Fibroblast of skin of left biceps (primary cell): ENCODE measurements at regions not wholly inside any gene's neighbourhood (a gene's known extent, or its start where the extent isn't known, plus 50 kb on each side); places are given as distances from the start of the nearest gene placed in this dataset.
"Not testable (repeated sequence)": the region's sequence is repeated elsewhere in the genome, so short reads cannot be mapped to it uniquely, and the experiment has no call there.

Experiments
- DNase-seq, 2 experiments: peaks; one replicate each; pipeline ENCODE4 v3.0.0-alpha.2; 2013; ENCODE audit warnings: low read depth in 2 of 2

GRCh38 chr13:80972857-80973478 lies 632.0 kb upstream of the SPRY2 start:
- DNase-seq: no peak

GRCh38 chr13:80965097-80965496 lies 624.2 kb upstream of the SPRY2 start:
- DNase-seq: no peak

- no peak for DNase-seq
Measured at GRCh38 chr13:80962855-80963254, 621.9 kb upstream of the SPRY2 start.

GRCh38 chr13:80962173-80962572 lies 621.2 kb upstream of the SPRY2 start:
- DNase-seq: no peak

- no peak for DNase-seq
Measured at GRCh38 chr13:80957019-80957655, 616.2 kb upstream of the SPRY2 start.

GRCh38 chr13:80955501-80955900 lies 614.6 kb upstream of the SPRY2 start:
- DNase-seq: no peak

- no peak for DNase-seq
Measured at GRCh38 chr13:80952158-80952557, 611.2 kb upstream of the SPRY2 start.

- DNase-seq: no peak
Measured at GRCh38 chr13:80946008-80946802, 605.3 kb upstream of the SPRY2 start.

- DNase-seq: no peak
Measured at GRCh38 chr13:80945328-80945727, 604.4 kb upstream of the SPRY2 start.

- DNase-seq: no peak
Measured at GRCh38 chr13:80939581-80939980, 598.7 kb upstream of the SPRY2 start.

- no peak for DNase-seq
Measured at GRCh38 chr13:80931766-80932165, 590.8 kb upstream of the SPRY2 start.

GRCh38 chr13:80931118-80931517 lies 590.2 kb upstream of the SPRY2 start:
- no peak for DNase-seq

- DNase-seq: no peak
Measured at GRCh38 chr13:80928241-80928640, 587.3 kb upstream of the SPRY2 start.

GRCh38 chr13:80926024-80926423 lies 585.1 kb upstream of the SPRY2 start:
- not testable (repeated sequence) for DNase-seq

- DNase-seq: no peak
Measured at GRCh38 chr13:80924596-80924995, 583.7 kb upstream of the SPRY2 start.

- no peak for DNase-seq
Measured at GRCh38 chr13:80923907-80924306, 583.0 kb upstream of the SPRY2 start.

- no peak for DNase-seq
Measured at GRCh38 chr13:80921971-80922370, 581.0 kb upstream of the SPRY2 start.

GRCh38 chr13:80921541-80921940 lies 580.6 kb upstream of the SPRY2 start:
- DNase-seq: peak in 1 of 2 experiments; percentile 10

- DNase-seq: no peak
Measured at GRCh38 chr13:80906860-80907259, 565.9 kb upstream of the SPRY2 start.

GRCh38 chr13:80904386-80904785 lies 563.5 kb upstream of the SPRY2 start:
- no peak for DNase-seq

GRCh38 chr13:80903911-80904310 lies 563.0 kb upstream of the SPRY2 start:
- DNase-seq: no peak

GRCh38 chr13:80901530-80901929 lies 560.6 kb upstream of the SPRY2 start:
- DNase-seq: no peak

GRCh38 chr13:80901111-80901510 lies 560.2 kb upstream of the SPRY2 start:
- peak in 1 of 2 experiments; percentile 8 for DNase-seq
